ENCODE measurements at regions not wholly inside any gene's neighbourhood (a gene's known extent, or its start where the extent isn't known, plus 50 kb on each side); places are given as distances from the start of the nearest gene placed in this dataset.

DNA sequence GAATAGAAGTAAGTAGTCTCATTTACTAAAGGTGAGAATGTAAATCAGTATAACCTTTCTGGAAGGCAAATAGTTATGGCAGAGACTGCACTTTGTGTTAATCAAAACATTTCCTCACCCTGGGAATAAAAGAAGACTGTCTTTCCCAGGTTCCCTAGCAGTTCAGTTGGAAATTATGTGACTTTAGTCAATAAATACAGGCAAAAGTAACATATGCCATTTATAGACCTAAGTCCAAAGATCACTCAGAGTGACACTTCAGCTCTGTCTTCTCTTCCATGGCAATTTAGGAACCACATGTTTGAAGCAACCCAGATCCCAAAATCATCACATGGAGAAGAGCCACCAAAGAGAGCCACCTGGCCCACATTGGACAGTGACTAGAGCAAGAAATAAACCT is 160.7 kb upstream of the SV2C start:
- no peaks in the 10 kb centered on the region for H3K4me1 ChIP-seq
- H3K36me3 ChIP-seq, result no peaks in the 10 kb centered on the region
- H3K27ac Mint-ChIP-seq, result no peak overlapping the region
- no peak overlapping the region for H2AFZ ChIP-seq (replicated peaks)
- H3K79me2 ChIP-seq (ENCODE audit: low read depth), result no peaks in the 10 kb centered on the region
- H3K9me3 ChIP-seq (ENCODE audit: low read depth), result no peaks in the 10 kb centered on the region
- TF ChIP-seq EZH2 (IDR thresholded peaks at IDR 0.05), result no peak
- TF ChIP-seq EZH2phosphoT487 (IDR thresholded peaks at IDR 0.05), result no peak
- H3F3A ChIP-seq (ENCODE audit: low read depth), result no peaks in the 10 kb centered on the region
- no peaks in the 10 kb centered on the region for H3K4me1 Mint-ChIP-seq
- H3K4me3 Mint-ChIP-seq, result no peak overlapping the region
- no peak overlapping the region for H3K4me2 ChIP-seq
- H3K4me3 ChIP-seq, result no peak overlapping the region
- H3K27ac ChIP-seq, result no peak overlapping the region
- no peaks in the 10 kb centered on the region for H3K27me3 ChIP-seq
- no peaks in the 10 kb centered on the region for H4K20me1 ChIP-seq (ENCODE audit: low read depth)
- H3K36me3 Mint-ChIP-seq, result no peaks in the 10 kb centered on the region
- H3K27me3 Mint-ChIP-seq (ENCODE audit: insufficient read depth, low read depth), result no peaks in the 10 kb centered on the region
- H3K9ac ChIP-seq, result no peak overlapping the region
- DNase-seq (ENCODE audit: low spot score), result no peak
- peaks cover 2% of the 10 kb centered on the region for H3K9me3 Mint-ChIP-seq

DNA sequence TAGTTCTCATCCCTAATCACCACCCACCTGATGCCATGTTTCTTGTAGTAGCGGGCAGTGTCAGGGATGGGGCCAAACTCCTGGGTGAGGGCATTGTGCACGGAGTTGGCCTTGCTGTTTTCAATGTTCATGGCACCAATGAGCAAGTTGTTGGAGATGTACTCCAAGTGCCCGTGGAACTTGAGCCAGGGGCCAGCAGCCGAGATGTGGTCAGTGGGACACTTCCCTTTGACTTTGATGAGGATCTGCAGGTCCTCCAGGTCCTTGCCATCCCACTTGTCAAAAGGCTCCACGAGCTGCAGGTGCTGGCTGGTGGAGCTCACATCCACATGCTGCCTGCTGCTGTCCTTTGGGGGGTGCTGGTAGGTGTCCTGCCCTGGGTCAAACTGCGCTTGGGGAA is 162.2 kb upstream of the SV2C start:
- peaks cover 2% of the 10 kb centered on the region for H3K27me3 Mint-ChIP-seq (ENCODE audit: insufficient read depth, low read depth)
- H3K36me3 Mint-ChIP-seq, result no peaks in the 10 kb centered on the region
- H3F3A ChIP-seq (ENCODE audit: low read depth), result no peaks in the 10 kb centered on the region
- no peak overlapping the region for H3K9ac ChIP-seq
- no peaks in the 10 kb centered on the region for H3K9me3 ChIP-seq (ENCODE audit: low read depth)
- no peaks in the 10 kb centered on the region for H3K4me1 Mint-ChIP-seq
- H3K4me3 ChIP-seq, result no peak overlapping the region
- H3K27me3 ChIP-seq, result peaks cover 3% of the 10 kb centered on the region
- peaks cover 4% of the 10 kb centered on the region for H3K9me3 Mint-ChIP-seq
- H3K79me2 ChIP-seq (ENCODE audit: low read depth), result no peaks in the 10 kb centered on the region
- H3K4me1 ChIP-seq, result no peaks in the 10 kb centered on the region
- H4K20me1 ChIP-seq (ENCODE audit: low read depth), result no peaks in the 10 kb centered on the region
- H2AFZ ChIP-seq (replicated peaks), result no peak overlapping the region
- DNase-seq (ENCODE audit: low spot score), result no peak
- no peaks in the 10 kb centered on the region for H3K36me3 ChIP-seq
- TF ChIP-seq CTCF (IDR thresholded peaks at IDR 0.05) (no peak), EZH2 (IDR thresholded peaks at IDR 0.05) (no peak), EZH2phosphoT487 (IDR thresholded peaks at IDR 0.05) (no peak)
- no peak overlapping the region for H3K27ac Mint-ChIP-seq
- H3K4me2 ChIP-seq, result no peak overlapping the region
- no peak overlapping the region for H3K4me3 Mint-ChIP-seq
- H3K27ac ChIP-seq, result no peak overlapping the region

GRCh38 chr5:75916144-75916543 is 167.0 kb upstream of the SV2C start:
- Histone ChIP-seq H3K4me2 (no peak overlapping the region), H3K27ac (no peak overlapping the region), H3K79me2 (ENCODE audit: low read depth) (no peaks in the 10 kb centered on the region), H2AFZ (replicated peaks) (no peak overlapping the region), H3K27me3 (peaks cover 3% of the 10 kb centered on the region), H3F3A (ENCODE audit: low read depth) (no peaks in the 10 kb centered on the region), H4K20me1 (ENCODE audit: low read depth) (no peaks in the 10 kb centered on the region), H3K9ac (no peak overlapping the region), H3K4me3 (no peak overlapping the region), H3K4me1 (no peaks in the 10 kb centered on the region), H3K9me3 (ENCODE audit: low read depth) (no peaks in the 10 kb centered on the region), H3K36me3 (no peaks in the 10 kb centered on the region)
- H3K27ac Mint-ChIP-seq, result no peak overlapping the region
- no peak overlapping the region for H3K4me3 Mint-ChIP-seq
- H3K27me3 Mint-ChIP-seq (ENCODE audit: insufficient read depth, low read depth), result peaks cover 4% of the 10 kb centered on the region
- no peaks in the 10 kb centered on the region for H3K4me1 Mint-ChIP-seq
- TF ChIP-seq EZH2 (IDR thresholded peaks at IDR 0.05) (no peak), EZH2phosphoT487 (IDR thresholded peaks at IDR 0.05) (no peak), CTCF (IDR thresholded peaks at IDR 0.05) (no peak)
- H3K9me3 Mint-ChIP-seq, result peaks cover 4% of the 10 kb centered on the region
- DNase-seq (ENCODE audit: low spot score), result no peak
- H3K36me3 Mint-ChIP-seq, result no peaks in the 10 kb centered on the region

DNA sequence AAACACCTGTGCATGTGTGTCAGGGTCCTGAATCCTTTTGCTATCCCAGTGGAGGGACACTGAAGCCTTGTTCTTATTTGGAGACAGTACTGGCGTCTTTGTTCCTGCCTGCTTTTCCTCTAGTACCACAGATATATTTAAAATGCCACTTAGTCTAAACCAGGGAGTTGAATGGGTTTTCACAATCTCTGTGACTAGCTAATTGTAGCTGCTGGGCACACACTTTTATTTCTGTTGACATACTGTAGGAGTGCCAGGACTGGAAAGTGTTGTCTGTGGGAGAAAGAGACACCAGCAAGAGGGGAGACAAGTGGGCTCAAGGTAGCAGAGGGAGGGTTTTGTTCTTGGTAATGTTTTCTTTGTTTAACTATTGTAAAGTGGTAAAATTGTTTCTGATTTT is 174.0 kb upstream of the SV2C start:
- Histone ChIP-seq H3K27me3 (no peaks in the 10 kb centered on the region), H3K27ac (no peak overlapping the region), H3K9ac (no peak overlapping the region), H3K79me2 (ENCODE audit: low read depth) (no peaks in the 10 kb centered on the region), H3K4me1 (no peaks in the 10 kb centered on the region), H3F3A (ENCODE audit: low read depth) (no peaks in the 10 kb centered on the region), H3K9me3 (ENCODE audit: low read depth) (no peaks in the 10 kb centered on the region), H3K36me3 (no peaks in the 10 kb centered on the region), H3K4me2 (no peak overlapping the region), H3K4me3 (no peak overlapping the region), H4K20me1 (ENCODE audit: low read depth) (no peaks in the 10 kb centered on the region), H2AFZ (replicated peaks) (no peak overlapping the region)
- no peaks in the 10 kb centered on the region for H3K4me1 Mint-ChIP-seq
- H3K27ac Mint-ChIP-seq, result no peak overlapping the region
- TF ChIP-seq EZH2phosphoT487 (IDR thresholded peaks at IDR 0.05) (no peak), CTCF (IDR thresholded peaks at IDR 0.05) (no peak), EZH2 (IDR thresholded peaks at IDR 0.05) (no peak)
- H3K9me3 Mint-ChIP-seq, result no peaks in the 10 kb centered on the region
- peaks cover 2% of the 10 kb centered on the region for H3K27me3 Mint-ChIP-seq (ENCODE audit: insufficient read depth, low read depth)
- no peak overlapping the region for H3K4me3 Mint-ChIP-seq
- DNase-seq (ENCODE audit: low spot score), result no peak
- H3K36me3 Mint-ChIP-seq, result no peaks in the 10 kb centered on the region

Measured in neural progenitor cell (in vitro differentiated cells).